Posterior vena cava (tissue), 2 donors: ENCODE measurements at regions not wholly inside any gene's neighbourhood (a gene's known extent, or its start where the extent isn't known, plus 50 kb on each side); places are given as distances from the start of the nearest gene placed in this dataset.
"Not testable (repeated sequence)": the region's sequence is repeated elsewhere in the genome, so short reads cannot be mapped to it uniquely, and the experiment has no call there.

Experiments used
- DNase-seq: peaks from one replicate; pipeline ENCODE4 v3.0.0-alpha.2; 2020; ENCODE audit warnings: low spot score
- intact Hi-C, 2 donors: fragments of 100-400 bp; cut with DNase I; formaldehyde crosslinking; loops; one replicate each; pipeline versions ENCODE4 v1.14.1 to v1.14.2; 2022 to 2023
- donor health status: DM: yes; HTN: yes; CAD: no.
- donor health status: DM: yes; HTN: yes; CAD: no.

DNA sequence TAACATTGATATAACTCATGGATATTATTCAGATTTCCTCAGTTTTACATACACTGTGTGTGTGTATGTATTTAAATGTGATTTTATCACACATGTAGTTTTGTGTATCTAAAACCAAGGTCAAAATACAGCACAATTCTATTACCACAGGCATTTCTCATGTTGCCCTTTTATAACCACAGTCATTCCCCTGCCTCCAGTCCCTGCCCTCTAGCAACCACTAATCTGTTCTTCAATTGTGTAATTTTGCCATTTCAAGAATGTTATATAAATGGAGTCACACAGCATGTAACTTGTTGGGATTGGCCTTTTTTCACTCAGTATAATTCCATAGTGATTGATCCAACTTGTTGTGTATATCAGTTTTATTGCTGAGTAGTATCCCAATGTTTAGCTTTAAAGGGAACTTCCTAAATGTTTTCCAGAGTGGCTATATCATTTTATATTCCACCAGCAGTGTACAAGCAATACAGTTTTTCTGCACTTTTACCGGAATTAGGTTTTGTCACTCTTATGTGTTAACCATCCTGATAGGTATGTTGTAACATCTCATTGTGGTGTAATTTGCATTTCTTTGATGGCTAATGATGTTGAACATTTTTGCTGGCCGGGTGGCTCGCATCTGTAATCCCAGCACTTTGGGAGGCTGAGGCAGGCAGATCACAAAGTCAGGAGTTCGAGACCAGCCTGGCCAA is 338.2 kb downstream of the SOX4 start:
- intact Hi-C loops, result no loop called here

GRCh38 chr6:21933351-21933750 is 339.8 kb downstream of the SOX4 start:
- DNase-seq, result no peak
- intact Hi-C loops, result no loop called here

More for the DNA sequence above, 338.2 kb downstream of the SOX4 start:
- no peak for DNase-seq

DNA sequence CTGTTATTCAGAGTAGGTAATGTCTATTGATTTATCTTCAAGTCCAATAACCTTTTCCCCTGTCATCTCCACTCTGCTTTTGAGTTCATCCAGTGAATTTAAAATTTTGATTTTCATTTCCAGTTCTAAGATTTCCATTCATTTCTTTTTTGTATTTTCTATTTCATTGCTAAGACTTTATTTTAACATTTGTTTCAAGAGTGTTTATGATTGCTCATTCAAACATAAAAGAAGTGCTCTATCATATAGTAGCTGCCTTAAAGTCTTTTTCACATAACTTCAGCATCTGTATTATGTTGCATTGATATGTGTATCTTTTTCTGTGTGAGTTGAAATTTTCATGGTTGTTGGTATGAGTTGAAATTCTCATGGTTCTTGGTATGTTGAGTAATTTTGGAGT is 341.6 kb downstream of the SOX4 start:
- DNase-seq, result no peak
- intact Hi-C loops, result no loop called here

GRCh38 chr6:21935561-21936028 is 342.0 kb downstream of the SOX4 start:
- intact Hi-C loops, result no loop called here
- no peak for DNase-seq

GRCh38 chr6:21937466-21937865 is 343.9 kb downstream of the SOX4 start:
- intact Hi-C loops, result no loop called here
- DNase-seq, result no peak

- DNase-seq, intact Hi-C loops: not testable (repeated sequence)
Observed at GRCh38 chr6:21939066-21939465, 345.5 kb downstream of the SOX4 start.

GRCh38 chr6:21941926-21942325 is 348.4 kb downstream of the SOX4 start:
- intact Hi-C loops, result no loop called here

GRCh38 chr6:21942897-21943296 is 349.3 kb downstream of the SOX4 start:
- intact Hi-C loops, result no loop called here
- no peak for DNase-seq

More at GRCh38 chr6:21941926-21942325, 348.4 kb downstream of the SOX4 start:
- no peak for DNase-seq

GRCh38 chr6:21946298-21946783 is 350.5 kb downstream of the PRL start:
- intact Hi-C loops, result no loop called here

DNA sequence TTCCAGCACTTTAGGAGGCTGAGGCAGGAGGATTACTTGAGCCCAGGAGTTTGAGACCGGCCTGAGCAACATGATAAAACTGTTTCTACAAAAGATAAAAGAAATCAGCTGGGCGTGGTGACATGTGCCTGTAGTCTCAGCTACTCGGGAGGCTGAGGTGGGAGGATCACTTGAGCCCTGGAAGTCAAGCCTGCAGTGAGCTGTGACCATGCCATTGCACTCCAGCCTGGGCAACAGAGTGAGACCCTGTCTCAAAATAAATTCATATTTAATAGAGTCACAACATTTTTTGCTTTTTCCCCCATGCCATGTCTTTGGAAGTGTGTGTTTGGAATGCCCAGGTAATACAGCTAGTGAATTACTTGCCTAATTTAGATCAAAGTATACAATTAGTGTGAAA is 349.6 kb downstream of the PRL start:
- intact Hi-C loops, DNase-seq: not testable (repeated sequence)

More at GRCh38 chr6:21946298-21946783, 350.5 kb downstream of the PRL start:
- DNase-seq, result no peak

GRCh38 chr6:21947731-21948386 is 349.0 kb downstream of the PRL start:
- DNase-seq, result no peak
- intact Hi-C loops, result no loop called here

- intact Hi-C loops, result no loop called here
- DNase-seq, result no peak
Observed at GRCh38 chr6:21949211-21949801, 347.5 kb downstream of the PRL start.

DNA sequence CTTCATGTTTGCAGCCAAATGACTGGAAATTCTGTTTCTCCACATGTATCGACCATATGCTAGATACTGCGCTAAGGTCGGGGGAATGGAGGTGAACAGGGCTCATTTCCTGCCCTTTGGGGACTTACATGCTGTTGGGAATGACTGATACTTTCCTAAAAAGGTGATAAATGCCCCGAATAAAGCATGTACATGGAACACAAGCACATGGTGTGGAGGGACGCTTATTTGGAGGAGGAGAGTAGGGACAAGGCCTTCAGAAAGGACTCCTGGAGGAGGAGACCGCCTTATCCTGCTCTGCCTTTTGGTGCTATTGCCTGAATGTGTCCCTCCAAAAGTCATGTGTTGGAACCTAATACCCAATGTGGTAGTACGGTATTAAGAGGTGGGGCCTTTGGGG is 344.5 kb downstream of the PRL start:
- intact Hi-C loops, result no loop called here
- DNase-seq, result no peak

DNA sequence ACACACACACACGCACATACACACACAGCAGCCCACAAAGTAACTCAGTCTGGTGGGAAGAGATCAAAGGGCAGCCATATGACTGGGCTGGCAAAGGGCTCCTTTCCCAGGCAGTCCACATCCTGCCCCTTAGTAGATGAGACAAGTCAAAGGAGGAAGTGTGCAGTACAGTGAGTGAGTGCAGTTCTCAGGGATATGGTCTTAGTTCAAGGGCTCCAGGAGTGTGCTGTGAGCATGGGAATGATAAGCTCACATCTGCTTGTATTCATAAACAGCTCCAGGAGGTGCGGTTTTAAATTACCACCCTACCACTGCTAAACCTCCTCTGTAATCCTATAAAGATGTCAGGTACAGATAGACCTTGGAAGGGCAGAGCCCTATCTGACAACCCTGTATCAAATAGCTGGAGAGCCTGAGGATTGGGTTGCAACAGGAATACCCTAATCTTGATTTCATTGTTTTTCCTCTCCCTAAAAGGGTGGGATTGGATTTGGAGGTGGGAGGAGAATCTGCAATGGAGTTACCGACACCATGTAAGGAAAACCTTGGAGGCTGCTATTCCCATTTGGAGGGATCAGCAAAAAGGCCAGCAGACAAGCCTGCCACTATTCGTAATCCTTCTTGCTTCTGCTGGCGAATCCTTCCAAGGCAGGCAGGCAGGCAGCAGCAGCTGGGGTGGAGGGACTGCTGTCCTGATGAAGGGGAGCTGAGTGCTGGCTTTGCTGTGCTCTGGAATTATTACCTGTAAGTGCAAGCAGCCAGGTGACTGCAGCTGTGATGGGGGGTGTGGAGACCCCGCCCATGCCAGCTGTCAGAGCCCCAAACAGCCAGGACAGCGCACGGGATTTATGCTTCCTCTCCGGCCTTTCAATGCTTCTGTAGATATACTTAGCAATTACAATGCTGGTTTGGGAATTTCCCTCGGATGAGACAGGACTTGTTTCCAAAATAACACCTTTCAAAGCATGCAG is 342.7 kb downstream of the PRL start:
- DNase-seq, result no peak

DNA sequence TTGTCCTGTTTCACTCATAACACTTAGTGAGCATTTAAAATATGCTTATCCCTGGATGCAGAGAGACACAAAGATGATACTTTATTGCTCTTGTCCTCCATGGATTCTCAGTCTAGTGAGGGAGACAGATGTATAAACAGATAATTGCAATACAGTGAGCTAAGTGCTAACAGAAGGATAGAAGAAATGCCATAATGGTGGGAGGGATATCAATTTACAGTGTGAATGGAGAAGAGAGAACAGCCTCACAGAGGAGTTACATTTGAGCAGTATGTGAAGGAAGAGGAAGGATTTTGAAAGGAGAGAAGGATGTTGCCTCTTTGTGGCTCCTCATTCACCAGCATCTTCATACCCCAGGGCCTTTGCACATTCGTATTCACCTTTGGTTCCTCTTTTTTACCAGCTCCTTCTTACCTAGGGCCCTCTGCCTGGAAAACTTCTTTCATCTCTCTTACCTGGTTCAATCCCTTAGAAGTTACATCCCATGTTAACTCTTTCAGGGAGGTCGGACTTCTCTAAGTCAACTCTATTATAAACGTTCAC is 341.7 kb downstream of the PRL start:
- intact Hi-C loops, result no loop called here
- DNase-seq, result no peak

More for the DNA sequence above, 342.7 kb downstream of the PRL start:
- intact Hi-C loops, result no loop called here

GRCh38 chr6:21955951-21956350 is 340.9 kb downstream of the PRL start:
- intact Hi-C loops, result no loop called here
- no peak for DNase-seq

GRCh38 chr6:21958428-21958827 is 338.4 kb downstream of the PRL start:
- intact Hi-C loops, result no loop called here
- no peak for DNase-seq

DNA sequence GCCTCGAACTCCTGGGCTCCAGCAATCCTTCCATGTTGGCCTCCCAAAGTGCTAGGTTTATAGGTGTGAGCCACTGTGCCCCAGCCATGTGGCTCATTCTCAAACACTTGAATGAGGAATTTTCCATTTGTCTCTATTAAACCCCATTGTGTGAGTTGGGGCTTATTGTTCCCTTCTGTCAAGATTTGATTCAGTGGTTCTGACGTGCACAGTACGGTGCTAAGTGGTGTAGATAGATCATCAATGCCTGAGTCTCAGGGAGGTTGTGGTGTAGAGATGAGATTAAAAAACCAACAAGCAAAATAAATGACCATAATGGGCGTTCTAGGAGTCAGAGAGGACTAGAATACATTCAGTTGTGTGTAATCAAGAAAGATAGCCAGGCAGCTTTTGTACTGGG is 335.6 kb downstream of the PRL start:
- intact Hi-C loops, result no loop called here
- no peak for DNase-seq

DNA sequence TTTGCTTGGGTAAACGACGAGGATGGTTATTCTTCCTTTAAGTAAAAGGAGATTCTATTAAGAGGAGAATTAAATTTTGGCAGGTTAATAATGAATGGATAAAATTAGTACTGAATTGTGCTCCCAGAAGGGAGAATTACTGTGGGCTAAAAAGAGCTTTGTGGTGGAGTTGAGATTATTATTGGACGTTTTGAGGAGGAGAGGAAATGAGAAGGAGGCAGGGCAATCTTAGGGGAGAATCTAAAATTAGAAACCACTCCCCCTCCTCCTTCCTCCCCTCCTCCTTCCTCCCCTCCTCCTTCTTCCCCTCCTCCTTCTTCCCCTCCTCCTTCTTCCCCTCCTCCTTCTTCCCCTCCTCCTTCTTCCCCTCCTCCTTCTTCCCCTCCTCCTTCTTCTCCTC is 331.8 kb downstream of the PRL start:
- intact Hi-C loops, result no loop called here

More for the DNA sequence above, 331.8 kb downstream of the PRL start:
- no peak for DNase-seq
